GM12872 (cell line): ENCODE measurements at regions not wholly inside any gene's neighbourhood (a gene's known extent, or its start where the extent isn't known, plus 50 kb on each side); places are given as distances from the start of the nearest gene placed in this dataset.

Experiments
- TF ChIP-seq, protein P1 (sequence below): IDR thresholded peaks from 3 replicates; pipeline ENCODE4 v1.5.1; 2011; ENCODE audit warnings: low read depth, mild to moderate bottlenecking, low read length, moderate library complexity; ENCODE audit not compliant: insufficient read depth

DNA sequence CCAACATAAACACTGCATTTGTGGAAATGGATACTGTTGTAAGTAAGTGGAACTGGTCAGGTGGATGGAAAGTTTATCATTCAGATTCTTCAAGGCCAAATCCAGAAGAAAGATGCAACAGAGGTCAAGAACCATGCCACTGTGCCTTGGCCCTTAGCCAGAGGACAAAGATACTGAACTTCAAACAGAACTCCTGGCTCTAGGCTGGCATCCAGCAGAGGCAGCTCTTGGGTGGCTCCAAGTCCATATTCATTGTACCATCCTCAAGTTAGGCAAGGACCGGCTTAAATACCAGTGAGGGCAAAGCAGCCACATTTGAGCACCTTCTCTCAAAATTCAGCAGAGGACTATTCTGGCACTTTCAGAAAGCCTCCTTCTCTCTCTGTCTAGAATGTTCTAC lies 53.2 kb downstream of the DNAAF9 start:
- TF ChIP-seq, protein P1, sequence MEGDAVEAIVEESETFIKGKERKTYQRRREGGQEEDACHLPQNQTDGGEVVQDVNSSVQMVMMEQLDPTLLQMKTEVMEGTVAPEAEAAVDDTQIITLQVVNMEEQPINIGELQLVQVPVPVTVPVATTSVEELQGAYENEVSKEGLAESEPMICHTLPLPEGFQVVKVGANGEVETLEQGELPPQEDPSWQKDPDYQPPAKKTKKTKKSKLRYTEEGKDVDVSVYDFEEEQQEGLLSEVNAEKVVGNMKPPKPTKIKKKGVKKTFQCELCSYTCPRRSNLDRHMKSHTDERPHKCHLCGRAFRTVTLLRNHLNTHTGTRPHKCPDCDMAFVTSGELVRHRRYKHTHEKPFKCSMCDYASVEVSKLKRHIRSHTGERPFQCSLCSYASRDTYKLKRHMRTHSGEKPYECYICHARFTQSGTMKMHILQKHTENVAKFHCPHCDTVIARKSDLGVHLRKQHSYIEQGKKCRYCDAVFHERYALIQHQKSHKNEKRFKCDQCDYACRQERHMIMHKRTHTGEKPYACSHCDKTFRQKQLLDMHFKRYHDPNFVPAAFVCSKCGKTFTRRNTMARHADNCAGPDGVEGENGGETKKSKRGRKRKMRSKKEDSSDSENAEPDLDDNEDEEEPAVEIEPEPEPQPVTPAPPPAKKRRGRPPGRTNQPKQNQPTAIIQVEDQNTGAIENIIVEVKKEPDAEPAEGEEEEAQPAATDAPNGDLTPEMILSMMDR, result no peak

DNA sequence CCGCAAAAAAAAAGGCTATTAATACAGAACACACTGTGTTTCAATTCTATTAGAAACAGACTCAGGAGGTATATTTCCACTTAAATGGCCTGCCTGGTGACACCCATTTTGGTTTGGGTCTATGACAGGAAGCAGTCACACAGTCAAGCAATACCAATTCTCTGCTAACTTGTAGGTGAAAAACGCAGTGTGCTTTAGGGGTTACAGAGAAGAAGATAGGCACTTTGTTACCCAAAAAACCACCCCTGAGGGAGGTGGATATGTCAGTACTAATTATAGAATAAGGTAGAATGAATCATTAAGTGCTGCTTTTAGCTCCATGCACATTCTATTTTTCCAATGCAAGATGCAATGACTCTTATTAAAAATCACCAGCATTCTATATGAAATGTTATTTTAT lies 53.8 kb downstream of the DNAAF9 start:
- TF ChIP-seq, protein P1, result no peak

DNA sequence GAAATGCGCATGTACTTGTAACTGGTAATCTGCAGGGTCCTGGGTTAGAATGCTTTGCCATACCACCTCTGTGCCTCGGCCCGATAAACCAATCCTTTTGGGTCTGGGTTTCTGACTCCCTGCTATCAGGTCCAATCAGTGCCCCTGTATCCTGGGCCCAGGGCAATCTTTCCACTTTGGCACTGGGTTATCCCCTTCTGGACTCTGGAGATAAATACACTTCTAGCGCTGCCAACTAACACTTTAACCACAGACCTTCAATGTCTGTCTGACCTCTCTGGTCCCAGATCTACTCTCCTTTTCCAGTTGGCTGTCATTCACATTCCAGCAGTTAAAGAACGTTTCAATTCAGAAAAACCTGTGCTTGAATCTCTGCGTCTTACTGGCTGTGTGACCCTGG lies 55.3 kb downstream of the DNAAF9 start:
- TF ChIP-seq, protein P1, result no peak

DNA sequence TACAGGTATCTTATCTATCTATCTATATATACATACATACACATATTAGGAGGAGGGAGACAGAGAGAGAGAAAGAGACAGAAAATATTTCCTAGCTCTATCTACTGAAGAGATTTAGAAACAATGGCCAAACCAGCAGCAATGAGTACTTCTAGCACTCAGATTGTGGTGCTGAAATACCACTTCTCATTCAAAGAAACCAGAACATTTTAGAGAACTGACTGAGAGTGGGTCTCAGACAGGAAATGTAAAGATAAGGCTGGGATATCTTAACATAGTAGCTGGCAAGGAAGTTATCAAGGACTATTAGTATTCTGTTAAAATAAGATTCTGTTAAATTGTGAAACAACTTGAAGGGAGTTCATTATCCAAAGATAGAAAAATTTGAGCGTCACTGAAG lies 57.0 kb downstream of the DNAAF9 start:
- TF ChIP-seq, protein P1, result no peak

DNA sequence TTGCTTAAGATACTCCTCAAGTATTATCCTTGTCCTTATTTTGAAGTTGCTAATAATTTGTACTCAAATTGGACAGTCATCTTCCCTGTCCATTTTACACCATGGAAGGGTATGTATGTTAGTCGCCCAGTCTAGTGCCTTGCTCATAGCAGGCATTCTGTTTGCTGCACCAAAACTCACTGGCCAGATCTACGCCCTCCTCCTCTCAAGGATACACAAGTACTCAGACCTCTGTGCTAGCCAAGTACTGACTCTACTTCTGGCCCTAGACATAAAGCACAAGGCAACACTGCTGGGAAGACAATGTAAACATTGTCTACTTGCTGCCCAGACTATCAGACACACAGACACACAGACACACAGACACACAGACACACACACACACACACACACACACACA lies 57.7 kb downstream of the DNAAF9 start:
- TF ChIP-seq, protein P1, result no peak

DNA sequence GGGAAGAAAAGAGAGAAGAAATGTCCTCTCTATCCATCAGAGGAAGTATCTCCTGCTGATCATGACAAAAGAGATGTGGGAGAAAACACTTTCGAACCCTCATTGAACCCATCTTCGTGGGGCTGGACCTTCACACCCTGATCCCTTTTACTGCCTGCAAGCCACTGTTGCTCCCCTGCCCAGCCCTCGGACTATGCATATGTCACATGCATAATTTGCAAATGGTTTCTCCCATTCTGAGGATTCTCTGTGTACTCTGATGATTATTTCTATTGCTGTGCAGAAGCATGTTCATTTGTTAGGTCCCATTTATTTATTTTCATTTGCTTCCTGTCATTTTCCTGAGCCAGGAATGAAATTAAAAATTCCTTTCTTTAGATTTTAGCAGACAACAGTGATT lies 64.7 kb downstream of the DNAAF9 start:
- TF ChIP-seq, protein P1, result no peak

DNA sequence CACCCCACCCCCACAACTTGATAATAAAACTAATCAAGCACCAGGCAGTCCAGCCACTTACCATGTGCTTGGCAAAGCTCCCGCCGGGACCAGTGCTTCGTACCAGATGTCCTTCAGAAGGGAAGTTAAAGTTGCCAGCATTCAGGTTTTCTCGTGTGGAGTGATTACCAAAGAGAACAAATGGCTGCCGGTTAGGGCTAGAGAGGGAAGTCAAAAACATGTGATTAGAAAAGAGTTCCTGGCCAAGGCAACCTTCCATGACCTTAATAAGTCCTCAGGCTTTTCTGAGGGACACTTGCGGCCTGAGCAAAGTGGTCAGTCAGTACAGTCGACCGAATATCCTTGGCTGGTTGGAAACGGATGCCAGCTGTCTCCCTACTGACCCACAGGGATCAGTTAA lies 67.0 kb downstream of the DNAAF9 start:
- TF ChIP-seq, protein P1, result no peak

DNA sequence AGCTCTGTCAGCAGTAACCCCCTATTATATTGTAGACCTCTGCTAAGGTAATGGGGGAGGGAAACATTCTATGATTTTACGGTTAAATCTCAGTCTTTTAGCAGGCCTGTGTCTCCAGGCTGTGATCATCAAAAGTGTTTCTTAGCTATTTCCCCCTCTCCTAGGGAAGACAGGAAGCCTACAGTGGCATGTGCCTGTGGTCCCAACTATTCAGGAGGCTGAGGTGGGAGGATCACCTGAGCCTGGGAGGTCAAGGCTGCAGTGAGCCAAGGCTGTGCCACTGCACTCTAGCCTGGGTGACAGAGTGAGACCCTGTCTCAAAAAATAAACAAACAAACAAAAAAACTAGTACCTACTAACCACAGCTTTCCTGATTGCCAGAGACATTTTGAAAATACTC lies 67.9 kb downstream of the DNAAF9 start:
- TF ChIP-seq, protein P1, result no peak
